GM12874 (cell line): ENCODE measurements at regions not wholly inside any gene's neighbourhood (a gene's known extent, or its start where the extent isn't known, plus 50 kb on each side); places are given as distances from the start of the nearest gene placed in this dataset.

Source experiments
- TF ChIP-seq, protein P1 (sequence below): IDR thresholded peaks from 2 replicates; pipeline ENCODE4 v1.5.1; 2011; ENCODE audit warnings: low read depth, mild to moderate bottlenecking, control low read depth, low read length, moderate library complexity; ENCODE audit not compliant: insufficient read depth

DNA sequence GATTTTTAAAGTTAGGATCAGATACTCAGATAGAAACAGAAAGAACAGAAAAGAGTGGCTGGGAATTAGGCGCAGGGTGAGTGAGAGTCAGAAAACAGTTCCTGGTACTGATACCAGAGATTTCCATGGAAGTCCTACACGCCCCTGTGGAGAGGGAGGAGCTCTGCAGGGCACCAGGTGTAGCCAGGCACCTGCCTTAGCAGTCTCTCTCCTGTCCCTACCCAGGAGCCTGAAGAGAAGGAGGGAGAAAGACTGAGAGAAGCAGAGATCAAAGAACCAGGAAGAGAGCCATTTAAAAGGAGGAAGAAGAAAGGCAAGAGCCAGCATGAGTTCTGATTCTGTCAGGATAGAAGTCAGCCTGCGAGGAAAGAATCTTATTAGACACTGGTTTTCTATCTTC is 65.0 kb downstream of the CBLN1 start:
- TF ChIP-seq, protein P1, sequence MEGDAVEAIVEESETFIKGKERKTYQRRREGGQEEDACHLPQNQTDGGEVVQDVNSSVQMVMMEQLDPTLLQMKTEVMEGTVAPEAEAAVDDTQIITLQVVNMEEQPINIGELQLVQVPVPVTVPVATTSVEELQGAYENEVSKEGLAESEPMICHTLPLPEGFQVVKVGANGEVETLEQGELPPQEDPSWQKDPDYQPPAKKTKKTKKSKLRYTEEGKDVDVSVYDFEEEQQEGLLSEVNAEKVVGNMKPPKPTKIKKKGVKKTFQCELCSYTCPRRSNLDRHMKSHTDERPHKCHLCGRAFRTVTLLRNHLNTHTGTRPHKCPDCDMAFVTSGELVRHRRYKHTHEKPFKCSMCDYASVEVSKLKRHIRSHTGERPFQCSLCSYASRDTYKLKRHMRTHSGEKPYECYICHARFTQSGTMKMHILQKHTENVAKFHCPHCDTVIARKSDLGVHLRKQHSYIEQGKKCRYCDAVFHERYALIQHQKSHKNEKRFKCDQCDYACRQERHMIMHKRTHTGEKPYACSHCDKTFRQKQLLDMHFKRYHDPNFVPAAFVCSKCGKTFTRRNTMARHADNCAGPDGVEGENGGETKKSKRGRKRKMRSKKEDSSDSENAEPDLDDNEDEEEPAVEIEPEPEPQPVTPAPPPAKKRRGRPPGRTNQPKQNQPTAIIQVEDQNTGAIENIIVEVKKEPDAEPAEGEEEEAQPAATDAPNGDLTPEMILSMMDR, result no peak

GRCh38 chr16:49213594-49213993 is 68.0 kb downstream of the CBLN1 start:
- TF ChIP-seq, protein P1, result no peak

DNA sequence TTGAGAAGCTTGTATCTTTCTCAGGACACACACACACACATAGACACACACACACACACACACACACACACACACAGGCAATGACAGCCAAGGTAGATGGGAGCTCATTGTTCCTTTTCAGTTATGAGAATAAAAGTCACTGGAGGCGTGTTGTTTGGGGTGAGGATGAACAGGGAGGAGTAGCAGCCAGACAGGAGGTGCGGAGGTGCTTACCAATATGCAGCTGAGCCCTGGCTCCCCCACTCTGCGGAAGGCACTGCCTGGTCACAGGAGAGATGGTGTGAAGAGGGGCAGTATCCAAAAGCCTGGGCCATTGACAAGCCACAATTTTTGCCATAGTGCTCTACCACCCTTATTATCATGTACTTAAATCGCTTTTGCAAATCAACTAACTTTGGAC is 77.4 kb downstream of the CBLN1 start:
- TF ChIP-seq, protein P1, result no peak

DNA sequence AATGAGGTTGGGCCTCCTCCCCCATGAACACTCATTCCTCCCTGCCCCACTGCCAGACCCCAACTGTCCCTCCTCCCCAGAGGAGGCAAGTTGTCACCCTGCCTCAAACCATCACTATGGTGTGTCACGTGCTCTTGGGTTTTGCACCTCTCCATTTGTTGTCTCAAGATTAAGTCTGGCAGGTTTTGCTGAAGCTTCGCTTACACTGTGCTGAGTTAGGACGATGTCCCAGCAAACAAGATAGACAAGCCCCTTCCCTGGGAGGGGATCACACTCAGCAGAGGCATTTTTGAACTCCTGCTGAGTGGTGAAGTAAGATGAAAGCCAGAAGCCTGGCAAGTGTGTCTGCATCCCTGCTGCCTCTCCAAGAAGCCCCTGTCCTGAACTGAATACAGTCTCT is 78.3 kb downstream of the CBLN1 start:
- TF ChIP-seq, protein P1, result no peak

- TF ChIP-seq, protein P1, result no peak
Observed at GRCh38 chr16:49201118-49201517, 80.5 kb downstream of the CBLN1 start.

DNA sequence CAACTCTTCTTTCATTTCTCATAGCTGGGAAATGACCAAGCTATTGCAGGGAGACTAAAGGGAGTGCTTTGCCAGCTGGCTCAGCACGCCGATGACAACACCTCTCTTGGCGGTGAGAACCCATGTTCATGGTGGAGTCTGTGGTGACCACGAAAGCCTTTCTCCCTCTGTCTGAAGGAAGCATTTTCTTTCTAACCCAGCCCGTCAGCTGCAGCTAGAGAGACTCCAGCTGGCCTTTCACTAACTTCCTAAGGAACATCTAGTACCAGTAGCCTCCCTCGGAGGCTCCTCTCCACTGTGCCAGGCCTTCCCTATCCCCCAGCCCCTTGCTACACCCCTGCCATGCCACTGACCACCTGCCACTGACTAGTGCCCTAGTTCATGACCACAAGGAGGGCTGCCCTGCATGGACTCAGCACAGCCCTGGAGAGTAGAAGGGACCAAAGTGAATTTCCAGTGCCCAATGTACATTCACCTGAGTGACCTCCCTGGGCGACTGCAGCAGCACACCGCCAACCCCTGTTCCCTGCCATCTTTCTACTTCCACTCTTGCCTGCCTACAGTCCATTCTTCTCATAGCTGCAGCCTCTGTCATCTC is 81.3 kb downstream of the CBLN1 start:
- TF ChIP-seq, protein P1, result no peak

GRCh38 chr16:49195237-49195548 is 86.4 kb downstream of the CBLN1 start:
- TF ChIP-seq, protein P1, result no peak
